GM12875 (cell line): ENCODE measurements at regions not wholly inside any gene's neighbourhood (a gene's known extent, or its start where the extent isn't known, plus 50 kb on each side); places are given as distances from the start of the nearest gene placed in this dataset.

Source experiments
- H3K4me3 ChIP-seq: one replicate; pipeline ENCODE4 v1.5.1; 2011; ENCODE audit warnings: low read depth, low read length, control low read depth
- CTCF ChIP-seq: IDR thresholded peaks from 2 replicates; pipeline ENCODE4 v1.5.1; 2011; ENCODE audit warnings: low read depth, mild to moderate bottlenecking, control low read depth, inconsistent platforms, low read length, moderate library complexity, borderline replicate concordance; ENCODE audit not compliant: insufficient read depth

DNA sequence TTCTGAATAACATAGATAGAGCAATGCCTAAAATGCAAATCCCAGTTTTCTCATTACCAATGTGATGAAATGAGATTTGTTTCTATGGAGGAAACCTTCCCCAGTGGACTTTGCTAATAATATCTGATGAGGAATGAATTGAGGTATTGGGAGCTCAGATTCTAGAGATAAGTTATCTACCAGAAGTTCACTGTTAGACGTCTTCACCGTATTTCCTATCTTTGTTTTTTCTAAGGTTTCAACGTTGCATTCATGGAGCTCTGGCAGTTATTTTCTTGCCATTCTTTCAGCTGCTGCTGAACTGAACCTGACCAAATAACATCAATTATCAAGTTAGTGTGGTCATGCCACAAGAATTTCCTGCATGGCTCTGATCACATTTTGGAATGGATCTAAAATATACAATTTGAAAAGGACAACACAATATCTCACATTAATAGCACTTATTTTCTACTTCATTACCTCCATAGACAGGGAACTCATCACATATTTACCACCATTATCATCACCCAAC lies 511.8 kb upstream of the LCORL start:
- TF ChIP-seq CTCF = no peak
- H3K4me3 ChIP-seq = no peak overlapping the region

DNA sequence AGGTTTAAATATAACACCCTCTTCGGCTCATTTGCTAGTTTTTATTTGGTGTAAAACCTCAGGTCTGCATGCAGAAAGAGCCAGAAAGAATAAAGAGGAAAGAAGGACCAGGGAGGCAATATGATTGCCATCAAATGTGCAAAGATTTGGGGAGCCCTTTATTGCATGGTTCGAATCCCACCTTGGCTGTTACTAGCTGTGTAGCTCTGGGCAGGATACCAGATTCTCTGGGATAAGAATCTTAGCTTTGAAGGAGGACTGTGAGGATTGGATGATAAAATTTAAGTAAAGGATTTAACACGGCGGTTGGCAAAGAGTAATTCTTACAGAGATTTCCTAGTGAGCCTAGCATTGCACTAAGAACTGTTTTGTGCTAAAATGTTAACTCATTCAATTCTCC lies 510.2 kb upstream of the LCORL start:
- TF ChIP-seq CTCF = no peak

GRCh38 chr4:18529482-18529881 lies 507.9 kb upstream of the LCORL start:
- no peak overlapping the region for H3K4me3 ChIP-seq
- no peak for TF ChIP-seq CTCF

More for the DNA sequence above, 510.2 kb upstream of the LCORL start:
- H3K4me3 ChIP-seq = no peak overlapping the region

GRCh38 chr4:18524667-18525066 lies 503.1 kb upstream of the LCORL start:
- no peak for TF ChIP-seq CTCF
- no peak overlapping the region for H3K4me3 ChIP-seq

DNA sequence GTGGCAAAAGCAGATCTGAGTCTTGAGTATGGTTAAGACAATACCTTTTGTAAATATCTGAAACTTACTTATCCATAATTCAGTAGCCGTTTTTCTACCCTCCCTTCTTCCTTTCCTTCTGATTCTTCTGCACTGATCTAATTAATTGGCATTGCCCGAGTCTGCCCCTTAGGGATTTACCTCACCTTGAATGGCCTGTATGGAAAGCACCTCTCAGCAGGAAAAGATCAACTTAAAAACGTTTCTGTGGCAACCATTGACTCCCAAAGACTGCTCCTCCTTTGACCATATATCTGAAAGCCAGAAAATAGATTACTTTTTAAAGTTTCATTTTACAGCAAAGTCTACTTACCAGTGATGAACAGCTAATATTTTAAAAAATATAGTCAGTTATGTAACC lies 496.5 kb upstream of the LCORL start:
- TF ChIP-seq CTCF = no peak
- H3K4me3 ChIP-seq = no peak overlapping the region

DNA sequence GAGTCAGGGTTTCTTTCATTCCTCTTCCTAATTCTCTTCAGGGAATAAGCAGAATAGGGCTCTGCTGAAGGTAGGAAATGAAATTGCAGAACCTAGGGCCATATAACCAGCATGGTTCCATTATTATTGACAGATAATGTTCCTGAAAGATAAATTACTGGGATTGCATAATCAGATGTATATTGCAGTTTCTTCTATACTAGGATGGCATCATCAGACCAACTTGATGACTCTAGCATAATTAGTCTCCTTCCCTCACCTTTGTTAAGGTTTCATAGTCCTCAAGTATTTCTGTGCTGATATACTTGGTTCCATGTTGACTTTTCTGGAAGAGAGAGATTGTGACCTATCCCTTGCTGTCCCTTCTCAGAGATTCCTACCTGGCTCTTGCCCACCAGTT lies 492.3 kb upstream of the LCORL start:
- no peak overlapping the region for H3K4me3 ChIP-seq
- TF ChIP-seq CTCF = no peak

DNA sequence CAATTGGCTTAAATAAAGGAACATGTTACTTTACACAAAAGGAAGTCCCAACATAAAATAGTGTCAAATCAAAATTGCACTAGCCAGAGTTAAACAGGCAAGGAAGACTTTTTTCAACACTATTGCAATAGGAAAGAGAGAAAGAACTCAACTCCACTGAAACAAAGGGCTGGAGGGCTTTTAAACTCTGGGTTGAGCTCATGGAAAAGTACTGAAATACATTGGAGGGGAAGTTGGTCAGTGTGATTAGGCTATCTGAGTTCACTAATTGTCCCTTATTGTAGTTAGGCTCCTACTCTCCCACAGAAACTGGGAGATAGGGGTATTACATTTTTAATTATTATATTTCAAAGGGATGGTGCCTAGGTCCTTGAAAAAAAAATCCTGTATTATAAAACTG lies 491.2 kb upstream of the LCORL start:
- TF ChIP-seq CTCF = no peak
- no peak overlapping the region for H3K4me3 ChIP-seq
